Natural killer cell (primary cell): ENCODE measurements at regions not wholly inside any gene's neighbourhood (a gene's known extent, or its start where the extent isn't known, plus 50 kb on each side); places are given as distances from the start of the nearest gene placed in this dataset.

Source experiments
- ATAC-seq, 3 donors: fragments of 150-1000 bp in 2 of 3; fragments of 200-7000 bp in 1 of 3; cut with Tn5 transposase; 1 replicate in 1 of 3; 2 replicates in 2 of 3; pipeline ENCODE4 v1.10.0; 2021; ENCODE audit warnings: mild to moderate bottlenecking in 2 of 3, moderate library complexity in 2 of 3
- DNase-seq, 2 donors: peaks; one replicate each; pipeline versions ENCODE4 v3.0.0 to v3.0.0-alpha.2; 2013 to 2021; ENCODE audit warnings: mixed read lengths in 1 of 2
- H3K27ac ChIP-seq: one replicate; pipeline ENCODE4 v1.5.1; 2013; ENCODE audit warnings: mild to moderate bottlenecking, low read length
- H3K27me3 ChIP-seq: one replicate; pipeline ENCODE4 v1.6.1; 2013; ENCODE audit warnings: low read length; ENCODE audit not compliant: control insufficient read depth, insufficient read depth
- H3K36me3 ChIP-seq: one replicate; pipeline ENCODE4 v1.6.1; 2013; ENCODE audit warnings: low read length; ENCODE audit not compliant: control insufficient read depth, insufficient read depth
- H3K4me1 ChIP-seq: one replicate; pipeline ENCODE4 v1.6.1; 2013; ENCODE audit warnings: low read length; ENCODE audit not compliant: control insufficient read depth, insufficient read depth
- H3K4me3 ChIP-seq: one replicate; pipeline ENCODE4 v1.5.1; 2013; ENCODE audit warnings: low read length
- H3K9me3 ChIP-seq: one replicate; pipeline ENCODE4 v1.6.1; 2013; ENCODE audit warnings: low read length; ENCODE audit not compliant: control insufficient read depth, insufficient read depth
- H3K27ac Mint-ChIP-seq, 2 donors: one replicate each; pipeline ENCODE4 v1.8.0; 2022; ENCODE audit warnings: mild to moderate bottlenecking in 2 of 2, mixed read lengths in 2 of 2, moderate library complexity in 1 of 2
- H3K27me3 Mint-ChIP-seq, 2 donors: one replicate each; pipeline ENCODE4 v1.8.0; 2022; ENCODE audit warnings: low read depth in 2 of 2, mixed read lengths in 2 of 2
- H3K36me3 Mint-ChIP-seq: one replicate; pipeline ENCODE4 v1.8.0; 2022; ENCODE audit warnings: mixed read lengths
- H3K4me1 Mint-ChIP-seq, 2 donors: one replicate each; pipeline ENCODE4 v1.8.0; 2022; ENCODE audit warnings: mixed read lengths in 2 of 2
- H3K4me3 Mint-ChIP-seq: one replicate; pipeline ENCODE4 v1.8.0; 2022; ENCODE audit warnings: mild to moderate bottlenecking, moderate library complexity, mixed read lengths
- H3K9me3 Mint-ChIP-seq, 2 donors: one replicate each; pipeline ENCODE4 v1.8.0; 2022; ENCODE audit warnings: mixed read lengths in 2 of 2
- WGBS: methylation state at CpG from one replicate; pipeline ENCODE4 v1.1.7; 2013; ENCODE audit warnings: missing lambda C conversion rate; ENCODE audit not compliant: insufficient coverage; 5-methylcytosine and 5-hydroxymethylcytosine counted together
- intact Hi-C: fragments of 100-400 bp; cut with micrococcal nuclease; formaldehyde crosslinking; loops from one replicate; pipeline ENCODE4 v1.14.2; 2022
- TF ChIP-seq, protein P1 (sequence below): fragments of 200-600 bp; IDR thresholded peaks from one replicate; pipeline ENCODE4 v1.8.0; 2022; ENCODE audit warnings: antibody characterized with exemption

- no peak overlapping the region for H3K27ac ChIP-seq
- 78% methylated on average over 12 of the region's 13 CpGs for WGBS
- H3K27me3 Mint-ChIP-seq = no peaks in the 10 kb centered on the region
- H3K36me3 ChIP-seq = no peaks in the 10 kb centered on the region
- peaks cover 33 to 59% of the 10 kb centered on the region in 2 donors for H3K4me1 Mint-ChIP-seq
- H3K9me3 Mint-ChIP-seq = no peaks in the 10 kb centered on the region
- no peaks in the 10 kb centered on the region for H3K27me3 ChIP-seq
- DNase-seq = no peak
- H3K4me1 ChIP-seq = peaks cover 46% of the 10 kb centered on the region
- no peak for ATAC-seq
- no peaks in the 10 kb centered on the region for H3K36me3 Mint-ChIP-seq
- intact Hi-C loops = loop anchor here (2.0 to 5.0 kb wide), 2 partner anchors 35 to 50 kb away; partner anchors contain the start of gene BCL11B
- peak overlapping the region; percentile 61 for H3K4me3 Mint-ChIP-seq
- no peaks in the 10 kb centered on the region for H3K9me3 ChIP-seq
- no peak overlapping the region for H3K4me3 ChIP-seq
- TF ChIP-seq, protein P1, sequence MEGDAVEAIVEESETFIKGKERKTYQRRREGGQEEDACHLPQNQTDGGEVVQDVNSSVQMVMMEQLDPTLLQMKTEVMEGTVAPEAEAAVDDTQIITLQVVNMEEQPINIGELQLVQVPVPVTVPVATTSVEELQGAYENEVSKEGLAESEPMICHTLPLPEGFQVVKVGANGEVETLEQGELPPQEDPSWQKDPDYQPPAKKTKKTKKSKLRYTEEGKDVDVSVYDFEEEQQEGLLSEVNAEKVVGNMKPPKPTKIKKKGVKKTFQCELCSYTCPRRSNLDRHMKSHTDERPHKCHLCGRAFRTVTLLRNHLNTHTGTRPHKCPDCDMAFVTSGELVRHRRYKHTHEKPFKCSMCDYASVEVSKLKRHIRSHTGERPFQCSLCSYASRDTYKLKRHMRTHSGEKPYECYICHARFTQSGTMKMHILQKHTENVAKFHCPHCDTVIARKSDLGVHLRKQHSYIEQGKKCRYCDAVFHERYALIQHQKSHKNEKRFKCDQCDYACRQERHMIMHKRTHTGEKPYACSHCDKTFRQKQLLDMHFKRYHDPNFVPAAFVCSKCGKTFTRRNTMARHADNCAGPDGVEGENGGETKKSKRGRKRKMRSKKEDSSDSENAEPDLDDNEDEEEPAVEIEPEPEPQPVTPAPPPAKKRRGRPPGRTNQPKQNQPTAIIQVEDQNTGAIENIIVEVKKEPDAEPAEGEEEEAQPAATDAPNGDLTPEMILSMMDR = no peak
- H3K27ac Mint-ChIP-seq = peak overlapping the region; percentile 22 to 63
These were observed 50.1 kb upstream of the BCL11B start for GRCh38 chr14:99321955-99322730.
